ENCODE measurements at regions not wholly inside any gene's neighbourhood (a gene's known extent, or its start where the extent isn't known, plus 50 kb on each side); places are given as distances from the start of the nearest gene placed in this dataset.
"Not testable (repeated sequence)": the region's sequence is repeated elsewhere in the genome, so short reads cannot be mapped to it uniquely, and the experiment has no call there.

GRCh38 chr1:94668528-94668927, 127.0 kb upstream of the F3 start:
- DNase-seq, result no peak

DNA sequence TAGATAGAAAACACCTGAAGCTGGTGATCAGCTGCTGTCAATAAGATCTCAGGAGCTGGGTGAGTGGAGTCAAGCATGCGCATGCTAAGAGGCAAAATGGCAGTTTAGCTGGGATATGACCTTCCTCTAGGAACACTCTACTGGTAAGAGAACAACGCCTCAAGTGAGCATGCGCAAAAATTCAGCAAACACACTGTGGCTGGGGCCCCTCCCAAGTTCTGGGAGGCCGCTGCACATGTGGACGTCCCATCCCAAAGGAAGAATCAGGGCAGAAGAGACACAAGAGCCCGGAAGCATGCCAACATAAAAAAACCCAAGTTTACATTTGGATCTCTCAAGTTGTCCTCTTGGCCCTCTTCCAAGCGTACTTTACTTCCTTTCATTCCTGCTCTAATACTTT, 126.3 kb upstream of the F3 start:
- DNase-seq, result no peak

GRCh38 chr1:94666797-94667196, 125.2 kb upstream of the F3 start:
- DNase-seq, result no peak

DNA sequence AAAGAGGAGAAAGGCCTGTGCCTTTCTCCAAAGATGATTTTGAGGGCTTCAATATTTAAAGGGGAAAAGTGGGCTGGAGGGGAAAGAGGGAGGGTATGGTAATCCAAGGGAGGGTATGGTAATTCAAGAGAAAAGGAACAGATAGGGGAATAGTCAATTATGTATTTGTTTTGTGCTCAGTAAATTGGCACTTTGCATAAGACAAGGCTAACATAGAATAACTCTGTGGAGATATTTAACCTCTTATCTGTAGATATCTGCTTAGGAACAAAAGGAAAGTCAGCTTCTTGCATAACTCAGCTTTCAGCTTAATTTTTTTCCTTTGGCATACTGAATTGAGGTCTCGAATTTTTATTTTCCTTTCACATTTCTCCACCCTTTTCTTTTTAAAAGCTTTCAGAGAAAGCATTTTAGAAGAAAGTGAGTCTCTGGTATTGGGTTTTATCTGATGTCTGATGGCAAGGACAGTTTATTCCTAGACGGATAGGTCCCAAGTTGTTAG, 119.9 kb upstream of the F3 start:
- DNase-seq, result no peak

DNA sequence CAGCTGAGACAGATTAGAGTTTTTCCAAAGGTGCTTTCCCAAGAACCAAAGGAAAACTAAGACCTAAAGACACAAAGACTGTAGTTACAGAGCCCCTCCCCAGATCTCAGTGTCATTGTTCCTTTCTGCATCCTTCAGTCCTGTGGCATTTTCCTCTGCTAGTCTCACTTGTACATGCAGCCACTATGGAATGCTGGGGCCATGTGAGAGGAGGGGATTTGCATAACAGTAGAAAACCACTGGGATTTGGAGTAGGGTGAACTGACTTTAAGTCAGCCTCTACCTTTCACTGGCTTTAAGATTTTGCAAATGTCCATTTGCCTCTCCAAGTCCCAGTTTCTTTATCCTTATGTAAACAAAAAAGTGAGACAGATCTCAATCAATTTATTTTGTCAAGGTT, 119.4 kb upstream of the F3 start:
- DNase-seq, result no peak

- DNase-seq, result no peak
These were observed 118.7 kb upstream of the F3 start for GRCh38 chr1:94660258-94660657.

DNA sequence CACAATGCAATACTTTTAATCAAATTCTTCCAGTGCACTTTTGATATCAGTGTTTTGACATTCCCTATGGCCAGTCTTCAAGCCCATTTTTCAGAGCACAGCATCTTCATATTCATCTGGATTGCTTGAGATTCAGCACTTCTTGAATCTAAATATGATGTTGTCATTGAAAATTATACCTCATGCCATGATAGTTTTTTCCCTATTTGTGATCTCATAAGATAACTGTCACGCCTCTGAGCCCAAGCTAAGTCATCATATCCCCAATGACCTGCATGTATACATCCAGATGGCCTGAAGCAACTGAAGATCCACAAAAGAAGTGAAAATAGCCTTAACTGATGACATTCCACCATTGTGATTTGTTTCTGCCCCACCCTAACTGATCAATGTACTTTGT, 117.6 kb upstream of the F3 start:
- not testable (repeated sequence) for DNase-seq

- no peak for DNase-seq
These were observed 116.7 kb upstream of the F3 start for GRCh38 chr1:94658221-94658620.

- DNase-seq, result not testable (repeated sequence)
These were observed 116.2 kb upstream of the F3 start for GRCh38 chr1:94657776-94658175.

DNA sequence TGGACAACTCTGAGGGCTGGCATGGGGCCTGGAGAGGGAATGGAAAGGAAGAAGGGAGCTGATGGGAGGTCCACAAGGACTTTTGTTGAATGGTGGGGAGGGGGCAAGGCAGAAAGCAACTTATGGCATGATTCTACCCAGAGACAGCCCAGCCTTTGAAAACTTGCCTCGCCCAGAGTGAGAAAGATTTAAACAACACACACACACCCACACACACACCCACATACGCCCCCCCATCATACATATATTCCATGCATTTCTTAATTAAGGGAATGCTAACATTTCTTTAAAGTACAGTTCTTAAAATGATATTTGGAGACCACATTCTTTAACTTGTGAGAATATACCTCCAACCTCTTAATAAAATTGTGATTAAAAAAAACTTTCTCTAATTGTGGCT, 115.4 kb upstream of the F3 start:
- no peak for DNase-seq

GRCh38 chr1:94654919-94655318, 113.4 kb upstream of the F3 start:
- no peak for DNase-seq

DNA sequence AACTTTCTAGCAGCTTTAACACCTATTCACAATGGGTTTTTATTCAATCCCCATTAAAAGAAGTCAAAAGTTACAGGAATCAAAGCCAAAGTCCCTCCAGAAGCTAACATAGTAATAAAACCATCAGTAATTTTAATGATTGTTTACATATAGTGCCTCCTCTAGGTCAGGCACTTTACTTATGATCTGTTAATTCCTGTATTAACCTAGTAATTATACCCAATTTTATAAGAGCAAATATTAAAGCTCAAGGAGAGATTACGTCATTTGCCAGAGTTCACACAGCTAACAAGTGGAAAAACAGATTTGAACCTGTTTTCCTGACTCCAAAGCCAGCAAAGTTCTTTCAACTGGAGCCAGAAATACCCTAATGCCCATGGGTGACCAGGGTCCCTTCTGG, 112.9 kb upstream of the F3 start:
- DNase-seq, result no peak

- DNase-seq, result no peak
These were observed 112.5 kb upstream of the F3 start for GRCh38 chr1:94654031-94654430.

DNA sequence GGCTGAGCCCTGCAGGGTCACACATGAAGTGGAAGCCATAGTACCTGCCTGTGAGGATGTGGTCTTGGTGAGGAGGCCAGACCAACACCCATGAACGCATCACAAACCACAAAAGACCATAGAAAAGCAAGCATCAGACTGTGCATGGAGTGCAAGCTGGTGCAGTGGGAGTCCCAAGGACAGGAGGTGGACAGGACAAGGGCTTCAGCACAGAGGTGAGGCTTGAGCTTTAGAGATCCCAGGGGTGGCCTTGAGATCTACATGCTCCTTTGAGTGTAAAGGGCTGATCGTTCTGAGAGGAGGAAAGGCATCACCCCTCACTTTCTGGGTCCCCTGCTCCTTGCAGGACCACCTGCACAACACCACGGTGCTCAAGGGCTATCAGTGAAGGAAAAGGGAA, 111.9 kb upstream of the F3 start:
- no peak for DNase-seq

DNA sequence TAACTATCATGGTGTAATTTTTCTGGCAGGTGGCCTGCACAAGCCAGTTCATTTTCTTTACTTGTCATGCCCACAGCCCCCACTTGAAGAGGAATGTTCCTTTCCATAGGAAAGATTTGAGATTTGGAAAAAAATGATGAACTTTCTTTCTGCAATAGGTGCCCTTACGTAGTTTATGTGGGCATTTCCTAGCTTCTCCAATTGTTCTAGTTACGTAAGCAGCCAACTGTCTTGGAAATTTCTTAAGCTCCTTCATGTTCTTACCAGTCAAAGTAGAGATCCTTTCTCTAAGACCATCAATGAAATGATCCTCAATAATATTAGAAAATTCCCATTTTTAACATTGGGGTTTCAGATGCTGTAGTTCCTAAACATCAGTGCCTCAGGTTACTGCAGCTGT, 109.5 kb upstream of the F3 start:
- DNase-seq, result no peak

DNA sequence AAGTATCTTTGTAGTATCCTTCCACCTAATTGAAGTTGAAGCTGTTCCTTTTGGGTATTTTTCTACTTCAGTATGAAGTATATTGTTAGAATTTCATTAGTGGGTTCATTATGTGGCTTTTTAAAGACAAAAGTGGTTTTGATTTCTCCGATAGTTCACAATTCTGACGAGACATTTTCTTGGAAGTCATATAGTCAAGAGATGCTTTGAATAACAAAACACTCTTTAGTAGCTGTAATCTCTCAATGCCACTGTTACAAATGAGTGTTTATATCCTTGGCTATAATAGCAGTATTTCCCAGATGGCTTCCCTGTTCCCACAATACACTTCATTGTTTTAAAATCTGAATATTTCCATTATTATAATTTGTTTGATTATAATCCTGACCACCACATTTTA, 108.7 kb upstream of the F3 start:
- DNase-seq, result no peak

DNA sequence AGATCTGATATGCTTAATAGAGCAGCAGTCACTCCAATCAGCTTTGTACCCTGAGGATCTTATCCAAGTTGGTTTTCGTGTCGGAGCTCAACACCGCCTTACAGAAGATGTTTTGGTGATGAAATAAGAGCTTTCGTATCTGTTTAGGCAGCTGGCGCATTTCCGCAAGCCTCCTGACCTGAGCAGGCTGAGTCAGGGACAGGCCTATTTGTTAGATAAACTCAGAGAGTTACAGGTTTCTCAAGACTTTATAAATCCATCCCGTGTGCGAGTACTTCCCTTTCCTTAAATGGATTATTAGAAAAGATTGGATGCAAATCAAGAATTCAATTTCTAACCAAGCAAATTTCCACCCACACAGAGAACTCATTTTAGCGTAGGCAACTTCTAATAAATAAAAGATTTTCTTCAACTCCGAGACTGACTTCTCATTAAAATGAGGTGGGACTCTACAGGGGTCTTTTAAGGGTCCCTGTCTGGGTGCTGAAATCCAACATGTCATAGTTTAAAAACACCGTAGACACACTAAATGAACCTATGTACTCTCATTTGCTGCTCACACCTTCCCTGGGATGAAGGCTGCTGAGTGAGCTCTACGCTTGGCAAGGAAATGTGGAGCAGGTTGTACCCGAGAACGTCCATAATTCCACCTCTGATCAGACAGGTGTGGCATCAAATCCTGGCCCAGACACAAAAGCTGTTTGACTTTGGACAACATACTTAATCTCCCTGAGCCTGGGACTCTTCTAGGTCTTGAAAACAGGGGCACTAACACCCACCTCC, 106.9 kb upstream of the F3 start:
- DNase-seq, result no peak

- DNase-seq, result no peak
These were observed 105.4 kb upstream of the F3 start for GRCh38 chr1:94646786-94647555.

- no peak for DNase-seq
These were observed 104.6 kb upstream of the F3 start for GRCh38 chr1:94646141-94646643.

DNA sequence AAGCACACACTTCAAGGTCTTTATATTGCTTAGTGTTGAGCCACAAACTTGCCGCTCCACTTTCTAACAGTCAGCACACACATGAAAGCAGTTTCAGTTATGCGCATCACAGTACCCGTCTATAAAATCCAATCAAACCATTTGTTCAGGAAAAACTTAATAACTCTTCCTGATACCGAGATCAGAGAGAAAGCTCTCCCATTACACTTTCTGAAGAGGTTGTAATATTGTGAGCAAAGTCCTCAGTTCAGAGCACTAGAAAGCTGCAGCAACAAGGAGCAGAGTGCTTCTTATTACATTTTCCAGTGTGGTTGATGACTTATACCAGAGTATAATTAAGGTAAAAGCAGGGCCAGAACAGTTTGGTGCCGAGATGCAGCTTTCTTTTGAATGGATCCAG, 102.8 kb upstream of the F3 start:
- DNase-seq, result no peak

- no peak for DNase-seq
These were observed 102.3 kb upstream of the F3 start for GRCh38 chr1:94643819-94644218.

DNA sequence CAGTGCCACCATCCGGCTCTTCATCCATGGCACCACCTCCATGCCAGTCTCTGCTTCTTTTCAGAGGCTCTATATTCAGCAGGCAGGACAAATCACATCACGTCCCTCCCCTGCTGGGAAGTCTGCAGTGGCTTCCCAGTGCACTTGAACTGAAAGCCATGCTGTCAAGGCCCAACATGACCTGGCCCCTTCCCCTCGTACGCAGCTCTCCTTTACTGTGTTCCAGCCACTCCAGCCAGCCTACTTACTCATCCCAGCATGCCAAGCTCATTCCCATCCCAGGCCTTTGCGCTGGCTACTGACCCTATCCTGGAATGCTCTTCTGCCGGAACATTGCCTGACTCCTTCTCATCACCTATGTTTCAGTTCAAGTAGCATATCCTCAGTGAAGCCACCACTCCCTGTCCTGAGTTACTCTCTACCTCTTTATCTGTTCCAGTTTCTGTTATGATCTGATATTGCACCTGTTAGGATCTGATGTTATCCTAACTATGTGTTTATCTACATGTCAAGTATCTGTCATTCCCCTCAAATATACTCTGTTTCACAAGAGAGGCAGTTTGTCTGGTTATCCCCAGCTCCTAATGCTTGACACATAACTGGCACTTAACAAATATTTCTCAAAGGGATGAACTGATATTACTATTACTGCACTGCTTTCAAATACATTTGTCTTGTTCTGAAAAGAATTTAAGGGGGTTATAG, 101.2 kb upstream of the F3 start:
- no peak for DNase-seq

DNA sequence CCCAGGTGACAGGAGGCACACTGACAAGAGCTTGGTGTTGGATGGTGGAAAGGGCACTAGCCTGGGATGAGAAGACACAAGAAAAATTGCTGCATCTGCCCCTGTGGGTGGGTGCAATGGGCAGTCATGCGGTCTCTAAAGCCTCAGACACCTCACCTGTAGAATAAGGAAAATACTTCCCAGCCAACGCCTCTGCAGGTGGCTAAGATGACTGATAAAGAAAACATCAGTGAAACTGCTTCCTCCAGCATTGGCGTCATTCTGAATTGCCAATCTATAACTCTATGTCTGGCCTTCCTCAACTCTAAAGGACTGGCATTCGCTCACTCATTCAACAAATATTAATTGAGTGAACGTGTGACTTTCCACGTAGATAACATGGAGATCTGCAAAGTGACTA, 100.4 kb upstream of the F3 start:
- DNase-seq, result no peak

- no peak for DNase-seq
These were observed 98.6 kb upstream of the F3 start for GRCh38 chr1:94640125-94640524.

Measured in CD4-positive, alpha-beta T cell treated with Interleukin-4 for 1 hour (primary cell).